HG03558 (cell line): ENCODE measurements at regions not wholly inside any gene's neighbourhood (a gene's known extent, or its start where the extent isn't known, plus 50 kb on each side); places are given as distances from the start of the nearest gene placed in this dataset.

ENCODE experiments used
- ATAC-seq: cut with Tn5 transposase; IDR thresholded peaks from one replicate; pipeline ENCODE4 v1.9.1; 2021; ENCODE audit warnings: moderate number of reproducible peaks; ENCODE audit not compliant: unreplicated experiment; ENCODE audit errors: extremely low read depth

DNA sequence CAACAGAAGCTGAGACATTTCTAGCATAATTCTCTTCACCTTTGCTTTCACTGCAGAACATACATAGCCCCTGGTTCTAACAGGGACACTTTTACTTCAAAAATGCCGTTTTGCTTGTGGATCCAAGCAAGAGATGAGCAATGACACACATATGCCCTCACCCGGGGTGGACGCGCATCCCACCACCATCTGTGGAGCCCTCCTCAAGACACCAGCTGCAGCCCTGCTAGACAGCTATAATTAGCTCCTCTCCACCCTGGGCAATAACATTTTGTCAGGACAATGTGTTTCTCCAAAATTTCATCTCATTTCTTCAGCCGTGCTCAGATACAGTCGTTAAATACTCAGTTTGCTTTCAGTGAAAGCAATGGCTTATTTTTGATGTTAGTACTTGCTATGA lies 368.7 kb upstream of the RAB6C start:
- no peak for ATAC-seq

DNA sequence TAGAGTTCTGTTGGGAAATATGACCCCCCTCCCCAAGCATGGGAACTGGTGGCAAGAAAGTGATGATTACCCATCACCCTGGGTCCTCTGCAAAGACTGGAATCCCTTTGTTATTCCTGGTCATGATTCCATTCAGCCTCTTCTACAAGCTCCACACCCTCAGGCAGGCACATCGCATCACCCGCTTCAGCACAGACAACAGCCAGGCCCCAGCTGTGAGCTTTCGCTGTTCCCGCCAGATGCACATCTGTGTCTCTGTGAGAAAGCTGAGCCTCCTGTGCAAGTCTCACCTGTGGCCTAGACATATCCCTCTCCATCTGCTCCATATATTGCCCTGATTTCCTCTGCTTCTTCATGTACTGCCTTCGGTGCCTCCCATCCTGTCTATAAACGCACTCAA lies 368.0 kb upstream of the RAB6C start:
- ATAC-seq, result no peak

DNA sequence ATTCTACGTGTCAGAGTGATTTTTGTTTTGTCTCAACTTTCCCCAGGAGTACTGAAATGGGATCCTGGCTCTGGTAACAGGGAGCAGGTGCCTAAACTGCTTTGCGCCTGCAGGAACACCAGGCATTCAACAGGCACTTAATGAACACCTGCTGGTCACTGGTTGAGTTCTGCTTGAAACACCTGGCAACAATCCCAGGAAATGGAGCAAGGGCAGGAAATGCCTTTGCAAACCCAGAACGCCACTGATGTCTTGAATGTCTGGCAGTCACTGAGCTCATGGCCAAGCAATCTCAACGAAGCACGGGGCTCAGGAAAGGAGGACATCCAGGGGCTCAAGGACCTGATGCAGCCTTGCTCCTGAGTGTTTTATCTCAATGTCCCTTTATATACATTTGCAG lies 360.0 kb upstream of the RAB6C start:
- ATAC-seq, result no peak

DNA sequence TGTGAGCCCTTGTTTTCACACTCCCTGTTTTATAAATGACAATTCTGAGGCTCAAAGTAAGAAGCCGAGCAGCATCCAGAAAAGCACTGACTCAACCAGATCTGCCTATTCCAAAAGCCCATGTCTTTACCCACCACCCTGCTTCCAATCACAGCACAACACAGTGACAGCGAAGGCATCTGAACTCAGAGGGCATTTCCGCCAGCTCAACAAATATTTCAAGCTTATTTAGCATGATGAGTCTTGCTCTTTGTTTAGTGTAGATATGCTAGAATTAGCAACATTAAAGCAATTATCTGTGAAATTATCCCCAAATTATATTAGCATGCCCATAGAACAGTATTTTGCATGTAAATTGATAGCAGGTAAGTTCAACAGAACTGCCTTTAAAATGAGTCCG lies 359.1 kb upstream of the RAB6C start:
- no peak for ATAC-seq

DNA sequence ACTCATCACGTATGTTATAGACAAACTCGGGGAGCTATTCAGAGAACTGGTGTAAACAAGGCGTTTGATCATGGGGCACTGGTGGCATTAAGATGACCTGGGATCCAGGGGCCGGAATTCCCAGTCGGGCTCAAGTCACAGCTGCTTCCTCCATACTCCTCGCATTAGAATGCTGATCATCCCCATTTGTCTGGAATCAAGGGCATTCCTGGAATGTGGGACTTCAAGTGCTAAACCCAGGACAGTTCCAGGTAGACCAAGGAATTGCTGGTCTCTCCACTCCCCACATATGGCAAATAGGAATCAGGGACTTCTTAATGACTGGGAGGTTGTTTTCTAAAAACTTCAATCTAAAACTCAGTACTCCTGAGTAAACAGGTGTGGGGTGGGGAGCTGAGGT lies 355.7 kb upstream of the RAB6C start:
- no peak for ATAC-seq

DNA sequence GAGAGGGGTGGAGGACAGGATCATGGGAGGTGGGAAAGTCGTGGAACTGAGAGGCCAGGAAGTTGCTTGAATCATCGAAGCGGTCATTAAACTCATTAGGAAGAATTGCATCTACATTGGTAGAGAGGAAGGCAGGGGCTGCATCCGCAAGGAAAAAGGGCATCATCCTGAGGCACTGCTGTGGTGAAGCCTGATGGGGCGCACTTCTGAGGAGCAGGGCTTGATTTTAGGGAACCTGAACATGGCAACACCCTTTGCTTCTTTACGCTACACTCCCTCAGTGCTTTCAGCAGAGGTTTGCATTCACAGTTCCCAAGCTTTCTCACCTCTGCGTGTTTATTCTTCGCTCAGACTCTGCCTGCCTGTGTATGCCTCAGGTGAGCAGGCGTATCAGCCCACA lies 352.0 kb upstream of the RAB6C start:
- ATAC-seq, result no peak

DNA sequence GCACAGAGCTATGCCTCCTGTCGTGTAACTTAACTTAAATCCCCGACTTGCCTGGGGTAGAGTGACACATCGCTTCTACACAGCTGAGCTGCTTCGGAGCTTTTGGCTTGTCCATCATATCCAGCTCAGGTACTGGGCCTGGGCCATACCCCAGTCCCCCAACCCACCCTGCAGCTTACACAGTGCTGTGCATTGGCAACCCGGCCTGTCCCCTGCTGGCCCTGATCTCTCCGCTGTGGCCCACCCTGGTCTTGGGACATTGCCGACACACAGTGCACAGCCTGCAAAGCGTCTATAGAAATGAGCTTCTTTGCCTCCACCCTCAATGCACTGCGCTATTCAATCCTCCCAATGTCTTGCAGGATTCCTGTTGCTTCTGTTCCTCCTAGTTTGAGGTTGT lies 342.8 kb upstream of the RAB6C start:
- ATAC-seq, result no peak

DNA sequence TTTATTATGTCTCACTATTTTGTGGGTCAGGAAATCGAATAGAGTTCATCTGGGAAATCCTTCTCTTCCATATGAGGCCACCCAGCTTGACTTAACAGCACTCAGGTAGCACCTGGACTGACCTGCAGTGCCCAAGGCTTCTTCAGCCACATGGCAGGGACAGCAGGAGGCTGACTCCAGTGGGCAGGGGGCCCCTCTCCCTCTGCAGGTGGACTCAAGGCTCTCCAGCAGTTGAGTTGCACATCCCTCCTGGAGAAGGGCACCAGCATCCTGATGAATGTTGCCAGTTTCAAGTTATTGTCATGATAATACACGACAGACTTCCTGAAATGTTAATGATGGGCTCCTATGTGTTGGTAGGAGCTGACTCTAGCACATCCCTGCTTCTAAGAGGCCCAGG lies 338.1 kb upstream of the RAB6C start:
- ATAC-seq, result no peak

DNA sequence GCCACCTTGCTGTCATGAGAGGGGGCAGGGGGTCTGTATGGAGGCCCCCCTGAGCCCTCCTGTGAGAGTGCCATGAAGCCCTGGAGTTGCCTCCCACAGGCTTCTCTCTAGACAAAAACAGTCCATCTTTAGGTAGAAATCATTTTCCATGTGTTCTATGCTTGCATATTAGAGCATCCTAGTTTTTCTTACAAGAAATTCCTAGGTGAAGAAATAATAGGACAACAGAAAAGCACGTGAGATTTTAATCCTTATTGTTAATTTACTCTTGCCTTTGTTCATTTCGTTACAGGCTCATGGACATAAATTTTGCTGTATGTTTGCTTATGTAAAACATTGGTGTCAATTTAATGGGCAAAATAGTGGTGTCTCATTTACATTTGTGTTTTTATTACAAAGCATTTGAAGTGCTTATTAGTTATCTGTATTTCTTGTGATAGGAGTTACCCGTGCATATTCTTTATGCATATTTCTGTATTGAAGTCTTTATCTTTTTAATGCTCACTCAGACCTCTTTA lies 336.9 kb upstream of the RAB6C start:
- ATAC-seq, result no peak

DNA sequence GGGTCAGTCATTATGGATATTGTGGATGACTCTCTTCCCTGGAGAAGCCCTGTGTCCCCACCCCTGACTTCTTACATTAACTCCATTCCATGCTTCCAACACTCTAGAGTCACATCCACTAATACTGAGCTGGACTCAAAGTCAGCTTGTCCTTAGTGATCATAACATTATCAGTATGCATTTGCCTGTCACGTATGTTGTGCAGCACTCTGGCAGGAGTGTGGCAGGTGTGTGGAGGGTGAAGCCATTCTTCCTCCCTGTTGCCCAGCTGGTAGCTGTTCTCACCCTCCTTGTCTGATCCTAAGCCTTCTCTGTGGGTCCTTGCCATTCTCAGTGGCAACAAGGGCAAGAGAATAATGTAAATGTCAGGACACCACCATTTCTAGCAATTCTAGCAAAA lies 334.1 kb upstream of the RAB6C start:
- ATAC-seq, result no peak

DNA sequence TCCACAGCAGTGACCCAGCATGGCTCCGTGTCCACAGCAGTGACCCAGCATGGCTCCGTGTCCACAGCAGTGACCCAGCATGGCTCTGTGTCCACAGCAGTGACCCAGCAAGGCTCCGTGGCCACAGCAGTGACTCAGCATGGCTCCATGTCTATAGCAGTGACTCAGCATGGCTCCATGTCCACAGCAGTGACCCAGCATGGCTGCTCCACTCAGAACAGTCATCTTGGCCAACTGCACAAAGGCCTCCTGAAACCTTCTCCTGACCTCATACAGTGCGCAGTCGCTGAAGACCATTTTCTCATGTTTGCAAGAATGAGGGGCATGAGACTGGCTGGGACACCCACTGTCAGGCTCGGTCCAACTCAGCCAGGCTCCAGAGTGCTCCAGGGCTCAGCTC lies 333.4 kb upstream of the RAB6C start:
- ATAC-seq, result no peak

DNA sequence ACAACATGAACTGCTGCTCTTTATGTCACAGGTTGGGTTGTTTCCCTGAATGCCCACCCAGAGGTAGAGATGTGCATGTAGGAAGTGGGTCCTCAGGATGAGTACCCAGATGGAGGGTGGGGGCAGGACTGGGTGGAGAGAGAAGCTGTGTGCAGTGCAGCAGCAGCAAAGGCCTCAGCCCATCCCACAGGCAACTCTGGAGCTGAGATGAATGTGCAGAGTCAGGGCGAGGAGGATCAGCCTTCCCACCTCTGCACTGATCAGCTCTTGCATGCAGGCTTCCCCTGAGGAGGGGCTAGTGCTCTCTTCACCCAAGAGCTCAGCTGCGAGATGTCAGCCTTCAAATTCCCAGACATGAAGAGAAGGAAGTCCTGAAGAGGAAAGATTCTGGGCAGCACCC lies 326.2 kb upstream of the RAB6C start:
- ATAC-seq, result no peak

DNA sequence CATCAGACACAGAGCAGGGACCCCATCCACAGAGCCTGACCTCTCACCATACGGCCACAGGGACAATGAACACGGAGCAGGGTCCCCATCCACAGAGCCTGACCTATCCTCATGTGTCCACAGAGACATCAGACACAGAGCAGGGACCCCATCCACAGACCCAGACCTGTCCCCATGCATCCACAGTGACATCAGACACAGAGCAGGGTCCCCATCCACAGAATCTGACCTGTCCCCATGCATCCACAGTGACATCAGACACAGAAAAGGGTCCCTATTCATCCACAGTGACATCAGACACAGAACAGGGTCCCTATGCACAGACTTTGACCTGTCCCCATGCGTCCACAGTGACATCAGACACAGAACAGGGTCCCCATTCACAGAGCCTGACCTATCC lies 325.1 kb upstream of the RAB6C start:
- no peak for ATAC-seq

DNA sequence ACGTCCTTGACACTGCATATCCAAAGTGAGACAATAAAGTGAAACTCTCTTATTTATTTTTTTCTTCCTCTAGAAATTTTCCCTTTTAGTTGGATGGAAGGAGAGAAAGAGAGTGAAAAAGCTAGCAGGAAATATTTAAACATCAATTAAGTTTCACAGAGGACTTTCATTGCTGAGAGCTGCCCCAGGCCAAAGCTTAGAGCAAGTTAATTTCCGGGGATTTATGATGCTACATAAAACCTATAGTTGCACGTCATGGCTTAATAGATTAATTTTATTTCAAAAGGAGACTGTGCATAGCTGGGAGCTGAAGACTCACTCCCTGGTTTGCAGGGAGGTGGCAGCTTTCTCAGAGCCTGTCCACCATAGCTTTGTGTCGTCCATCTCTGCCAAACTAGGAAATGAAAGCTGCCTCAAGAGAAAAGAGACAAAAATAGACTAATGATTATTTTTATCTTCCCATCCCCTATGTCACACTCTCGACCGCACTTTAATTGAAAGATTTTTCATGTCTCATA lies 323.3 kb upstream of the RAB6C start:
- ATAC-seq, result no peak

DNA sequence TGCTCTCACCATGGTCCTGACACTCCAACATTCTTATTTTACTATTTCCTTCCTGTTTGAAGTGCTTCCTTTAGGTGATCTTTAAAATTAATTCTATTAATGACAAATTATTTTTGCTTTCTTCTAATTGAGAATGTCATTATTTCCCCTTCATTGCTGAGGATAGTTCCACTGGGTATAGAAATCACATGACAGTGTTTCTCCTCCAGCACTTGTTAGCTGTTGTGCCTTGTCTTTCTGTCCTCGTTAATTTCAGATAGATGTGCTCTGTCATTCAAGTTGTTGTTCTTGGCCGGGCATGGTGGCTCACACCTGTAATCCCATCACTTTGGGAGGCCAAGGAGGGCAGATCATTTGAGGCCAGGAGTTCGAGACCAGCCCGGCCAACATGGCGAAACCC lies 321.0 kb upstream of the RAB6C start:
- no peak for ATAC-seq

DNA sequence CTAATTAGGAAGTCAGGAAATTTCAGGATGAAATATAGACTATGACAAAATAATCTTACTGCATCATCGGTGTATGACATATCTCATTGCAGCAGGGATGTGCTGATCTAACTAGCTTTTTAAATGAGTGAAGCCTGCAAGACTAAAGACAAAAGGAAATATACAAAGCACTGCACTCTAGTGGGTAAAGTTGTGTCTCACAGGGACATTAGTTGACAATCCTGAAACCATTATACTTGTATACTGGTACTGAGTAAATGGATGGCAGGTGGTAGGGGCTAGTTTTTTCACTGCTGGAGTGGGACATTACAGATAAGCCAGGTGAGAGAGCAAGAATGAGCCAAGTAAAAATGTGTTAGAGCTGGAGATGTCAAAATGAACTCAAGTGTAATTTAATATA lies 317.5 kb upstream of the RAB6C start:
- ATAC-seq, result no peak

DNA sequence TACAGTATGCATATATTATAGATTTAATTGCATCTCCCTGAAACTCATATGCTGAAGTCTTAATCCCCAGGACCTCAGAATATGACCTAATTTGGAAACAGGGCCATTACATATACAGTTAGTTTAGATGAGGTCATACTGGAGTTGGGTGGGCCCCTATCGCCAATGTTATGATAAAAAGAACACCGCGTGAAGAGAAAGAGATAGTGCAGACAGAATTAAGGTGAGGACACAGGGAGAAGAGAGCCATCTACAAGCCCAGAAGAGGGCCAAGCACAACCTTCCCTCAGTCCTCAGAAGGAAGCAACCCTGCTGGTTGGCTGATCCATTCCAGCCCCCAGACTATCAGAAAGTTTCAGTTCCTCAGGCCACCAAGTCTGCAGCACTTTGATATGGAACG lies 311.9 kb upstream of the RAB6C start:
- ATAC-seq, result no peak

DNA sequence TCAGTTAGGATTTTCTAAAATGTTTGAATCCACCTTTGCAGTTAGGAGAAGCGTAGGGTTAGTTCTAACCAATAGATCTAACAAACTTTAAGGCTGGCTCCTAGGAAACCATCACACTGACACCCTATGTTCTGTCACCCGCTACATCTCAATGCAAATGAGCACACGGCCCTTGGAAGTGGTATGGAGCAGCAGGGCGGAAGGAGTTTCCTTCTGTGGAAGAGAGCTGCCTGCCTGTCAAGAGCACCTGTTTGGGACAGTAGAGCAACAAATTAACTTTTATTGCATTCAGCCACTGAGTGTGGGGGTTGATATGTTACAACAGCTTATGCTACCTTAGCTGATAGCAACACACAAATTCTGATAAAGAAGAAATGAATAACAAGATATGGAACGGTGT lies 306.9 kb upstream of the RAB6C start:
- no peak for ATAC-seq

DNA sequence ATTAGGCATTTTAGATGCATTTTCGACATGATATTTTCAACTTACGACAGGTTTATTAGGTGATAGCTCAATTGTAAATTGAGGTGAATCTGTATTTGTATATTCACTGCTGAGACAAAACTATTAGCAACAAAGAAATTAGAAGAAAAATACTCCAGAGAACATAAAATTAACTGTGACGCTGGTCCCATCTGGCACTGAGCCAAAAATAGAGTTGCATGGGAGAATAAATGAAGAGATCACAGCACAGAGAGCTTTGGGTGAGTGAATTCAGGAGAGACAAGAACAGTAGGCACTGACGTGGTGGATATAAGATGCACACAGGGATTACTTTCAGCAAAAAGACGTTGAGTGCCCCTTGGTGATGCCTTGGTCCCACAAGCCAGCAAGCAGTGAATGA lies 306.2 kb upstream of the RAB6C start:
- no peak for ATAC-seq

DNA sequence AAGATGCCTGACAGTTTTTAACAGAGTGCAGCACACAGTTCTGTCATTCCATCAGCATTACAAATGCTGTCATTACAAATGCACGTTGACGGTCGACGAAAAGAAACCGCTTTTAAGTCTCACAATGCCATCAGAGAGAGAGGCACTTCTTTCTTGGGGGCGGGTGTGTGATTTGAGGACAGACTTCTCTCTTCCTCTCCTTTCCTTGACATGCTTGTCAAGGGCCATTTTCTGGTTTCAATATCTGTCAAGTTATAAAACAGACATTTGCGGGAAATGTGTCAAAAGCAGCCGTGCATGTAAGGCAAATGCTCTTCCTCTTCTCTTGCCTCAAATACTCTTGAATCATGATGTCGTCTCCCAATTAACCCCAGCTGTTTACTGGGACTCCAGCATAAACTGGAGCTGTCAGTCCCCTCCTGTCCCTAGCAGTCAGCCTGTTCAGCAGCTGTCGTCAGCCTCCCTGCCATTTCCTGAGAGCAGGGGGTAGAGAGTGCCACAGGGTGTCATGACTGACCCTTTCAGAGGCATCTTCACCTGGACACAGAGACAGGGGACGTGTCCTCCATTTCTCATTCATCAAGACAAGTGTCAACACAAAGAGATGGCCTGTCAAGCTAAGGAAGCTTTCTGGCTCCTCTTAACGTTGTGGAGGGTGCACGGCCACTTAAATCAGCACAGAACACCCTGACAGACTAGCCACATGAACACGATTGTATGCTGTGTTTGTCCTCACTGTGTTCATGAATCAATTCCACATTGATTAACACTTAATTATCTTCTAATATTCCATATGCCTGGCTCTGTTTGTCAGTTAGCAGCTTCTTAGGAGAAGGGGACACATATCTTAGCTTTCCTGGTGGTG lies 305.4 kb upstream of the RAB6C start:
- no peak for ATAC-seq

DNA sequence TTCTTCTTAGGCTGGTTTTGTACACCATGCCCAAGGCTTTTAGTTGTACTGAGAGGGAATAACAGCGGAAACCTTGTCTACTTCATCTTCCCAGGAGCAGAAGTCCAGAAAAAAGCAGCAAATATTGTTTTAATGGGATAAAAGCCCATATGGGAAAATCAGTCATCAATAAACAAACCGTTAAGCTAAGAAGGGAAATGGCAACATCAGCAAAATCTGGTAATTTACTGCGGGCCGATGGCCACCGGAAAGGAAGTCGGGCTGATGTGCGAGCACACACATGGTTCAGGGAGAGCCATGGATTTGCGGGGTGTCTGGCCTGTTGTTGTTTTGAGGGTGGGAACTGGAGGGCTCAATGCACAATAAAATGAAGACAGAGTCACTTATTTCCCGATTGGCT lies 300.7 kb upstream of the RAB6C start:
- ATAC-seq, result no peak

DNA sequence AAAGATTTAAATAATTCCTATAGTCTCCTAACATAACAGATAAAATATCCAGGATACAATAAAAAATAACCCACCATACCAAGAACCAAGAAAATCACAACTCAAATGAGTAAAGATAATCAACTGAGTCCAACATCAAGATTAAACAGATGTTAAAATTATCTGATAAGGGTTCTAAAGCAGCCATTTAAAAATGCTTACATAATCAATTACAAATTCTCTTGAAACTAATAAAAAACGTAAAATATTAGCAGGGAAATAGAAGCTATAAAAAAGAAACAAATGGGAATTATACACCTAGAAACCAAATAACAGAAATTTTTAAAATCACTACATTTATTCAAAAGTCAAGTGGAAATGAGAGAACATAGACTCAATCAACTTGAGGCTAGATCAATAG lies 297.7 kb upstream of the RAB6C start:
- no peak for ATAC-seq
